HG03521 (cell line): ENCODE measurements at regions not wholly inside any gene's neighbourhood (a gene's known extent, or its start where the extent isn't known, plus 50 kb on each side); places are given as distances from the start of the nearest gene placed in this dataset.

Experiments
- ATAC-seq: cut with Tn5 transposase; IDR thresholded peaks from one replicate; pipeline ENCODE4 v1.9.1; 2021; ENCODE audit warnings: mild to moderate bottlenecking, moderate library complexity; ENCODE audit not compliant: unreplicated experiment

GRCh38 chr3:88921986-88922385, 185.4 kb upstream of the EPHA3 start:
- ATAC-seq: no peak

- no peak for ATAC-seq
Measured at GRCh38 chr3:88926221-88926620, 181.2 kb upstream of the EPHA3 start.

GRCh38 chr3:88930611-88931010, 176.8 kb upstream of the EPHA3 start:
- no peak for ATAC-seq

GRCh38 chr3:88936831-88937230, 170.6 kb upstream of the EPHA3 start:
- no peak for ATAC-seq

- no peak for ATAC-seq
Measured at GRCh38 chr3:88940296-88940695, 167.1 kb upstream of the EPHA3 start.

GRCh38 chr3:88947013-88947412, 160.4 kb upstream of the EPHA3 start:
- ATAC-seq: no peak

- no peak for ATAC-seq
Measured at GRCh38 chr3:88954853-88955252, 152.6 kb upstream of the EPHA3 start.

- ATAC-seq: no peak
Measured at GRCh38 chr3:88955274-88955673, 152.1 kb upstream of the EPHA3 start.

- no peak for ATAC-seq
Measured at GRCh38 chr3:88957711-88958439, 149.5 kb upstream of the EPHA3 start.

GRCh38 chr3:88960019-88960418, 147.4 kb upstream of the EPHA3 start:
- ATAC-seq: no peak

- no peak for ATAC-seq
Measured at GRCh38 chr3:88963003-88963402, 144.4 kb upstream of the EPHA3 start.

- ATAC-seq: no peak
Measured at GRCh38 chr3:88979760-88980159, 127.7 kb upstream of the EPHA3 start.

- ATAC-seq: no peak
Measured at GRCh38 chr3:88983458-88983857, 124.0 kb upstream of the EPHA3 start.

GRCh38 chr3:88984256-88984655, 123.2 kb upstream of the EPHA3 start:
- no peak for ATAC-seq

- ATAC-seq: no peak
Measured at GRCh38 chr3:88984832-88985231, 122.6 kb upstream of the EPHA3 start.

- no peak for ATAC-seq
Measured at GRCh38 chr3:88985491-88985890, 121.9 kb upstream of the EPHA3 start.

- no peak for ATAC-seq
Measured at GRCh38 chr3:88986834-88987233, 120.6 kb upstream of the EPHA3 start.

GRCh38 chr3:88987776-88988175, 119.6 kb upstream of the EPHA3 start:
- no peak for ATAC-seq

GRCh38 chr3:88988906-88989305, 118.5 kb upstream of the EPHA3 start:
- no peak for ATAC-seq

- ATAC-seq: no peak
Measured at GRCh38 chr3:88991496-88991895, 115.9 kb upstream of the EPHA3 start.

- ATAC-seq: no peak
Measured at GRCh38 chr3:88996691-88997090, 110.7 kb upstream of the EPHA3 start.

GRCh38 chr3:88997260-88997659, 110.2 kb upstream of the EPHA3 start:
- ATAC-seq: no peak

- no peak for ATAC-seq
Measured at GRCh38 chr3:89000886-89001285, 106.5 kb upstream of the EPHA3 start.
